Testis (tissue), 2 donors: ENCODE measurements at regions not wholly inside any gene's neighbourhood (a gene's known extent, or its start where the extent isn't known, plus 50 kb on each side); places are given as distances from the start of the nearest gene placed in this dataset.

Experiments used
- DNase-seq: peaks from one replicate; pipeline ENCODE4 v3.0.0-alpha.2; 2019
- H3K27ac ChIP-seq, 2 donors: fragments of 200-600 bp; sonication (generic); one replicate each; pipeline ENCODE4 v1.5.1; 2019
- H3K27me3 ChIP-seq: fragments of 200-600 bp; sonication (generic); one replicate; pipeline ENCODE4 v1.5.1; 2019
- H3K36me3 ChIP-seq: fragments of 200-600 bp; sonication (generic); one replicate; pipeline ENCODE4 v1.5.1; 2017; ENCODE audit warnings: low read depth; ENCODE audit errors: missing control alignments
- H3K4me1 ChIP-seq: fragments of 200-600 bp; sonication (generic); one replicate; pipeline ENCODE4 v1.5.1; 2019
- H3K4me3 ChIP-seq, 2 donors: fragments of 200-600 bp; sonication (generic); one replicate each; pipeline ENCODE4 v1.5.1; 2017 to 2019
- H3K9me3 ChIP-seq: fragments of 200-600 bp; sonication (generic); one replicate; pipeline ENCODE4 v1.5.1; 2017
- POLR2A ChIP-seq: fragments of 450-650 bp; IDR thresholded peaks from one replicate; pipeline ENCODE4 v1.6.1; 2017; ENCODE audit warnings: antibody characterized with exemption, mild to moderate bottlenecking, moderate library complexity
- WGBS, 2 donors: methylation state at CpG; one replicate each; pipeline ENCODE4 v1.1.5; 2018; 5-methylcytosine and 5-hydroxymethylcytosine counted together
- intact Hi-C: fragments of 100-400 bp; cut with DNase I; formaldehyde crosslinking; loops from one replicate; pipeline ENCODE4 v1.15.1; 2023; ENCODE audit warnings: low total_unique reads
- TF ChIP-seq, protein P1 (sequence below), 3 experiments: fragments of 450-650 bp in 2 of 3; fragments of 200-600 bp in 1 of 3; sonication (generic) in 1 of 3; IDR thresholded peaks; one replicate each; pipeline ENCODE4 v1.5.1; 2016 to 2019; ENCODE audit warnings: antibody characterized with exemption in 3 of 3, mild to moderate bottlenecking in 2 of 3, moderate library complexity in 1 of 3

DNA sequence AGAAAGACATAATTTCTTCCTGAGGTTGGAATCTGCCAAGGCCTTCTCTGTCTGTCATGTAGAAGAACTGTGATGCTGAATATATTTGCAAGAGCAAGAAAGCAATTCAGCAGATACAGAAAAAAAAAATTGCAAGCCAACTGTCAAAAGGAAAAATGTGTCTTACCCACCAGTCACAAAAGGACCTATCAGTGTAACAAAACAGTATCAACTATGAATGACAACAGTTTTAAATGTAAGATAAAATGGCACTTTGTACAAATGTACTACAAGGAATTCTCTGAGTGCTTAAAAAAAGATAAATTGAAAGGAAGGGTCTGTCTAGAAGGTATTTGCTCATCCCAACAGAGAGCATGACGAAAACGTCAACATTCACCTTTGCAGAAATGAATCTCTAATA lies 185.3 kb upstream of the TFAP2D start:
- no peak for DNase-seq
- Histone ChIP-seq H3K4me3 (no peak overlapping the region), H3K36me3 (no peaks in the 10 kb centered on the region), H3K27me3 (no peaks in the 10 kb centered on the region), H3K9me3 (no peaks in the 10 kb centered on the region), H3K27ac (no peak overlapping the region), H3K4me1 (no peaks in the 10 kb centered on the region)
- WGBS, 2 donors = 68 to 71% methylated on average over 2 of the region's 2 CpGs
- TF ChIP-seq, protein P1, sequence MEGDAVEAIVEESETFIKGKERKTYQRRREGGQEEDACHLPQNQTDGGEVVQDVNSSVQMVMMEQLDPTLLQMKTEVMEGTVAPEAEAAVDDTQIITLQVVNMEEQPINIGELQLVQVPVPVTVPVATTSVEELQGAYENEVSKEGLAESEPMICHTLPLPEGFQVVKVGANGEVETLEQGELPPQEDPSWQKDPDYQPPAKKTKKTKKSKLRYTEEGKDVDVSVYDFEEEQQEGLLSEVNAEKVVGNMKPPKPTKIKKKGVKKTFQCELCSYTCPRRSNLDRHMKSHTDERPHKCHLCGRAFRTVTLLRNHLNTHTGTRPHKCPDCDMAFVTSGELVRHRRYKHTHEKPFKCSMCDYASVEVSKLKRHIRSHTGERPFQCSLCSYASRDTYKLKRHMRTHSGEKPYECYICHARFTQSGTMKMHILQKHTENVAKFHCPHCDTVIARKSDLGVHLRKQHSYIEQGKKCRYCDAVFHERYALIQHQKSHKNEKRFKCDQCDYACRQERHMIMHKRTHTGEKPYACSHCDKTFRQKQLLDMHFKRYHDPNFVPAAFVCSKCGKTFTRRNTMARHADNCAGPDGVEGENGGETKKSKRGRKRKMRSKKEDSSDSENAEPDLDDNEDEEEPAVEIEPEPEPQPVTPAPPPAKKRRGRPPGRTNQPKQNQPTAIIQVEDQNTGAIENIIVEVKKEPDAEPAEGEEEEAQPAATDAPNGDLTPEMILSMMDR (IDR thresholded peaks at IDR 0.05) = no peak
- TF ChIP-seq POLR2A = no peak
- intact Hi-C loops = no loop called here

DNA sequence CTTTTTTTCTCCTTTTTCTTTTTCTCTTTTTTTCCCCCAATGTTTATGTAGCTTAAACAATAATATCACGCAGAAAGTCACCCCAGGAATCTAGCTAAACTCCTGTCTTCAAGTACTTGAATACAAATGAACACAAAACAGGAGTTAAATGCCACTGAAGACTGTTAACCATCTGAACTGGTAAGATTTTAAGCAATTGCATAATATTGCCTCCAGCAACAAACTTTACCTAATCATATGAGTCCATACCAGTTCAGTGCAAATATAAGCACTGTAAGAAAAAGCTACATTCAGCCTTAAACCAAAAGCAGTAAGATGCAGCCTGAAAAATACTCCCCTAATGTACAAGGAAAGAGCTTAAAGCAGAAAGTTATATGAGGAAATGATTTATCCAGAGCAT lies 173.9 kb upstream of the TFAP2D start:
- WGBS, 2 donors = 82 to 87% methylated on average over 1 of the region's 1 CpG
- Histone ChIP-seq H3K9me3 (no peaks in the 10 kb centered on the region), H3K4me3 (no peak overlapping the region), H3K27ac (no peak overlapping the region), H3K27me3 (no peaks in the 10 kb centered on the region), H3K4me1 (no peaks in the 10 kb centered on the region), H3K36me3 (no peaks in the 10 kb centered on the region)
- TF ChIP-seq, protein P1 (IDR thresholded peaks at IDR 0.05) = no peak
- no peak for TF ChIP-seq POLR2A
- intact Hi-C loops = no loop called here
- DNase-seq = no peak

DNA sequence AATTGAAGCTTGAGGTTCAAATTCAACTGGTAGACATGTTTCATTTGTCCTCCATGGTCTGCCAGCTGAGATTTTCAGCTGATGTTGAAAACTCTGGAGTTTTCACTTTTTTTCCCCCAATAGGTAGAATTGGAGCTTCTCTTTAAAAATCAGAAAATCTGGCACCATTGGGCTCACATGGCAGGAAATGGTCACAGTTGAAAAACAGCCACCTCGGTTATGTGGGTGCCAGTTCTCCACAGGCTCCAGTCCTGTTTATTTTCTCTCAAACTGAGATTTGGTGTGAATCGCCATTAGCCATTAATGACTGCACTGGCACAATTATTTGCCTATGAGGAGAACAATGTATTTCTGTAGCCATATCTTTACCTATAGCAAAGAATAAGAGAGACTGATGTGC lies 171.4 kb upstream of the TFAP2D start:
- DNase-seq = no peak
- intact Hi-C loops = no loop called here

DNA sequence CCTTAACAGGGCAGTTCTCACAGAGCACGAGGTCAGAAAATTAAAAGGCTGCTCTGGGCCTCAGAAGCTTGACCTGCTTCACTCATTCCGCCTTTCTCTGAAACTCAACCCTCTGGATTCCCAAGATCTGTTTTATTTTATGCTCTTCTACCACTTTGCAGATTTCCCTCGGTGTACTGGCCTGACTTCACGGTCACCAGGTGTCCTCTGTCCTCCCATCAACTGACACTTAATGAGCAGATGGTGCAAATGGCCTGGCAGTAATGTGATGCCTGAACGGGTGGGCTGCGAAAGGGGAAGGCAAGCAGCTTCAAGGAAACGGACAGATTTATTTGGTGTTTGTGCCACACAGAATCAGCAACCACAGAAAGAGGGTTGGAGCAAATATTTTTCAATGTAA lies 169.7 kb upstream of the TFAP2D start:
- H3K27ac ChIP-seq = no peak overlapping the region
- H3K4me1 ChIP-seq = no peaks in the 10 kb centered on the region
- no peak overlapping the region for H3K4me3 ChIP-seq
- H3K9me3 ChIP-seq = no peaks in the 10 kb centered on the region
- no peaks in the 10 kb centered on the region for H3K36me3 ChIP-seq
- TF ChIP-seq, protein P1 (IDR thresholded peaks at IDR 0.05) = no peak
- no peak for TF ChIP-seq POLR2A
- intact Hi-C loops = no loop called here
- H3K27me3 ChIP-seq = no peaks in the 10 kb centered on the region
- DNase-seq = no peak
- 53 to 71% methylated on average over 7 of the region's 7 CpGs for WGBS, 2 donors

More for the DNA sequence above, 171.4 kb upstream of the TFAP2D start:
- WGBS, 2 donors = 82 to 89% methylated on average over 2 of the region's 2 CpGs
- Histone ChIP-seq H3K4me3 (no peak overlapping the region), H3K27me3 (no peaks in the 10 kb centered on the region), H3K27ac (no peak overlapping the region), H3K4me1 (no peaks in the 10 kb centered on the region), H3K9me3 (no peaks in the 10 kb centered on the region), H3K36me3 (no peaks in the 10 kb centered on the region)
- no peak for TF ChIP-seq POLR2A
- TF ChIP-seq, protein P1 (IDR thresholded peaks at IDR 0.05) = no peak

DNA sequence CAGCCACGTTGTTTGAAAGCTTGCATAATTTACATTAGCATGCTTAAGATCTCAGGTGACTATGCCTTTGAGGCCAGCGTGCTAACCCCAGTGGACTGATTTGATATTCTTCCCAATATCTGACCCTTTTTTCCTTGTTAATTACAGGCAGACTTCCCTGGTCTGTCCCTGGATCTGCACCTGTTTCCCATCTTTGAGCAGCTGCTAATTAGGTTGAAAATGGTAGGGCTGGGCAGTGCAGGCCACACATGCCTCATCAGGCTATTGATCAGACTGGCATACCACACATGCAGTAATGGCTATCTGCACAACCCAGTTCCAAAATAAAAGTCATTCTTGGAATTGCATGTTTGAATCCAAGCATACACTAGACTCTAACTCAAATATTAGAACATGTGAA lies 164.3 kb upstream of the TFAP2D start:
- Histone ChIP-seq H3K36me3 (no peaks in the 10 kb centered on the region), H3K4me1 (no peaks in the 10 kb centered on the region), H3K9me3 (no peaks in the 10 kb centered on the region), H3K4me3 (no peak overlapping the region), H3K27ac (no peak overlapping the region), H3K27me3 (no peaks in the 10 kb centered on the region)
- TF ChIP-seq, protein P1 (IDR thresholded peaks at IDR 0.05) = no peak
- no peak for TF ChIP-seq POLR2A
- intact Hi-C loops = no loop called here
- DNase-seq = no peak
- 53 to 58% methylated on average over 2 of the region's 2 CpGs for WGBS, 2 donors
